ENCODE measurements at regions not wholly inside any gene's neighbourhood (a gene's known extent, or its start where the extent isn't known, plus 50 kb on each side); places are given as distances from the start of the nearest gene placed in this dataset.

- TF ChIP-seq, protein P1, sequence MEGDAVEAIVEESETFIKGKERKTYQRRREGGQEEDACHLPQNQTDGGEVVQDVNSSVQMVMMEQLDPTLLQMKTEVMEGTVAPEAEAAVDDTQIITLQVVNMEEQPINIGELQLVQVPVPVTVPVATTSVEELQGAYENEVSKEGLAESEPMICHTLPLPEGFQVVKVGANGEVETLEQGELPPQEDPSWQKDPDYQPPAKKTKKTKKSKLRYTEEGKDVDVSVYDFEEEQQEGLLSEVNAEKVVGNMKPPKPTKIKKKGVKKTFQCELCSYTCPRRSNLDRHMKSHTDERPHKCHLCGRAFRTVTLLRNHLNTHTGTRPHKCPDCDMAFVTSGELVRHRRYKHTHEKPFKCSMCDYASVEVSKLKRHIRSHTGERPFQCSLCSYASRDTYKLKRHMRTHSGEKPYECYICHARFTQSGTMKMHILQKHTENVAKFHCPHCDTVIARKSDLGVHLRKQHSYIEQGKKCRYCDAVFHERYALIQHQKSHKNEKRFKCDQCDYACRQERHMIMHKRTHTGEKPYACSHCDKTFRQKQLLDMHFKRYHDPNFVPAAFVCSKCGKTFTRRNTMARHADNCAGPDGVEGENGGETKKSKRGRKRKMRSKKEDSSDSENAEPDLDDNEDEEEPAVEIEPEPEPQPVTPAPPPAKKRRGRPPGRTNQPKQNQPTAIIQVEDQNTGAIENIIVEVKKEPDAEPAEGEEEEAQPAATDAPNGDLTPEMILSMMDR (IDR thresholded peaks at IDR 0.05) = no peak
- TF ChIP-seq POLR2A (IDR thresholded peaks at IDR 0.05) = no peak
These were observed 111.1 kb upstream of the HTR2C start for GRCh38 chrX:114472788-114473187.
